ENCODE measurements at regions not wholly inside any gene's neighbourhood (a gene's known extent, or its start where the extent isn't known, plus 50 kb on each side); places are given as distances from the start of the nearest gene placed in this dataset.

- H3T11ph ChIP-seq (ENCODE audit: low read length): no peak overlapping the region
- Mint-ChIP-seq H3K27me3 (ENCODE audit: low read depth) (no peaks in the 10 kb centered on the region), H3K27ac (no peak overlapping the region), H3K9me3 (peaks cover 0 to 3% of the 10 kb centered on the region in 2 experiments; a peak in 1 of 5 replicates), H3K4me3 (no peak overlapping the region), H3K4me1 (peaks cover 7 to 10% of the 10 kb centered on the region in 2 experiments), H3K36me3 (ENCODE audit: insufficient read depth in 1 of 3, low read depth in 3 of 3) (no peaks in the 10 kb centered on the region)
- no peak overlapping the region for H3K9ac ChIP-seq (ENCODE audit: extremely low read depth, insufficient read length, low read length)
- no peak overlapping the region for H3K23ac ChIP-seq (ENCODE audit: insufficient read length, low read depth, low read length)
- H3K27me3 ChIP-seq (ENCODE audit: insufficient read depth, low read length): no peaks in the 10 kb centered on the region
- no CpG with 5 or more reads among the region's 2 CpGs for WGBS (ENCODE audit: extremely low coverage, insufficient read length, low lambda C conversion rate)
- H3K79me2 ChIP-seq (ENCODE audit: insufficient read depth, low read length): no peaks in the 10 kb centered on the region
- H3K4me2 ChIP-seq (ENCODE audit: insufficient read depth, insufficient read length, low read length): no peak overlapping the region
- peak; percentile 61 for DNase-seq
- no peak overlapping the region for H4K8ac ChIP-seq (replicated peaks; ENCODE audit: insufficient read length, low read depth, low read length)
- no peak overlapping the region for H2BK20ac ChIP-seq (ENCODE audit: low read depth, low read length, poor library complexity, severe bottlenecking)
- no peak overlapping the region for H3K14ac ChIP-seq (ENCODE audit: insufficient read depth, low read length)
- TF ChIP-seq CTCF (conservative IDR thresholded peaks at IDR 0.05): peak; percentile 46
- no peak overlapping the region for H2BK12ac ChIP-seq (ENCODE audit: insufficient read length, low read depth, low read length)
- H3K4me1 ChIP-seq (ENCODE audit: insufficient read depth, low read length): no peaks in the 10 kb centered on the region; the same call in 1 of the 2 replicates
- no peaks in the 10 kb centered on the region for H3K23me2 ChIP-seq (ENCODE audit: insufficient read length, low read depth, low read length, poor library complexity, severe bottlenecking)
- H2BK15ac ChIP-seq (ENCODE audit: low read depth, low read length): no peak overlapping the region
- no peaks in the 10 kb centered on the region for H4K20me1 ChIP-seq (ENCODE audit: control insufficient read depth, insufficient read depth, insufficient read length)
- no peak overlapping the region for H3K56ac ChIP-seq (ENCODE audit: insufficient read length, low read depth, low read length)
- no peak overlapping the region for H2AK5ac ChIP-seq (ENCODE audit: insufficient read length, low read length)
- no peak overlapping the region for H2AFZ ChIP-seq (ENCODE audit: low read length)
- H3K79me1 ChIP-seq (ENCODE audit: insufficient read depth, low read depth, low read length, poor library complexity, severe bottlenecking): no peaks in the 10 kb centered on the region
- H2BK120ac ChIP-seq (ENCODE audit: low read depth, low read length, poor library complexity, severe bottlenecking): no peak overlapping the region
- no peak overlapping the region for H2BK5ac ChIP-seq (ENCODE audit: insufficient read length, low read length)
- H3K18ac ChIP-seq (ENCODE audit: insufficient read length, low read depth, low read length): no peak overlapping the region
- H4K5ac ChIP-seq (ENCODE audit: insufficient read length, low read depth, low read length): no peak overlapping the region
- no peak overlapping the region for H4K91ac ChIP-seq (ENCODE audit: insufficient read length, low read depth, low read length)
- H3K27ac ChIP-seq (ENCODE audit: insufficient read length, low read depth, low read length): no peak overlapping the region
- no peaks in the 10 kb centered on the region for H3K9me3 ChIP-seq (ENCODE audit: control insufficient read depth, low read depth, low read length)
- H3K4ac ChIP-seq (ENCODE audit: low read depth, low read length): no peak overlapping the region
Measured at GRCh38 chr3:176633511-176633910, 563.8 kb downstream of the TBL1XR1 start.

Measured in H9 (cell line).